ENCODE measurements at regions not wholly inside any gene's neighbourhood (a gene's known extent, or its start where the extent isn't known, plus 50 kb on each side); places are given as distances from the start of the nearest gene placed in this dataset.

- Histone ChIP-seq H3K4me2 (ENCODE audit: insufficient read depth, insufficient read length, low read length) (no peak overlapping the region), H2BK120ac (ENCODE audit: low read depth, low read length, poor library complexity, severe bottlenecking) (no peak overlapping the region), H3K23ac (ENCODE audit: insufficient read length, low read depth, low read length) (no peak overlapping the region), H3K9me3 (ENCODE audit: control insufficient read depth, low read depth, low read length) (no peaks in the 10 kb centered on the region), H4K8ac (replicated peaks; ENCODE audit: insufficient read length, low read depth, low read length) (no peak overlapping the region), H3T11ph (ENCODE audit: low read length) (no peak overlapping the region), H3K23me2 (ENCODE audit: insufficient read length, low read depth, low read length, poor library complexity, severe bottlenecking) (no peaks in the 10 kb centered on the region), H3K56ac (ENCODE audit: insufficient read length, low read depth, low read length) (no peak overlapping the region), H3K27ac (ENCODE audit: insufficient read length, low read depth, low read length) (no peak overlapping the region), H4K20me1 (ENCODE audit: control insufficient read depth, insufficient read depth, insufficient read length) (no peaks in the 10 kb centered on the region), H3K27me3 (ENCODE audit: insufficient read depth, low read length) (no peaks in the 10 kb centered on the region), H3K14ac (ENCODE audit: insufficient read depth, low read length) (no peak overlapping the region; the same call in 1 of the 2 replicates), H3K4ac (ENCODE audit: low read depth, low read length) (no peak overlapping the region), H3K4me1 (ENCODE audit: insufficient read depth, low read length) (no peaks in the 10 kb centered on the region), H3K18ac (ENCODE audit: insufficient read length, low read depth, low read length) (no peak overlapping the region), H2BK15ac (ENCODE audit: low read depth, low read length) (no peak overlapping the region), H3K9ac (ENCODE audit: extremely low read depth, insufficient read length, low read length) (no peak overlapping the region), H3K79me1 (ENCODE audit: insufficient read depth, low read depth, low read length, poor library complexity, severe bottlenecking) (no peaks in the 10 kb centered on the region), H3K79me2 (ENCODE audit: insufficient read depth, low read length) (no peaks in the 10 kb centered on the region), H4K5ac (ENCODE audit: insufficient read length, low read depth, low read length) (no peak overlapping the region), H4K91ac (ENCODE audit: insufficient read length, low read depth, low read length) (no peak overlapping the region), H2AFZ (ENCODE audit: low read length) (no peak overlapping the region), H2BK20ac (ENCODE audit: low read depth, low read length, poor library complexity, severe bottlenecking) (no peak overlapping the region), H2BK12ac (ENCODE audit: insufficient read length, low read depth, low read length) (no peak overlapping the region), H2AK5ac (ENCODE audit: insufficient read length, low read length) (no peak overlapping the region), H2BK5ac (ENCODE audit: insufficient read length, low read length) (no peak overlapping the region)
- Mint-ChIP-seq H3K27me3 (ENCODE audit: low read depth) (peaks cover 39% of the 10 kb centered on the region), H3K9me3 (peaks cover 0 to 2% of the 10 kb centered on the region in 2 experiments; a peak in 1 of 5 replicates), H3K4me3 (no peak overlapping the region), H3K27ac (no peak overlapping the region), H3K4me1 (peaks cover 21 to 22% of the 10 kb centered on the region in 2 experiments), H3K36me3 (ENCODE audit: insufficient read depth in 1 of 3, low read depth in 3 of 3) (no peaks in the 10 kb centered on the region)
- DNase-seq, result no peak
- TF ChIP-seq CTCF (conservative IDR thresholded peaks at IDR 0.05), result no peak
- no CpG with 5 or more reads among the region's 10 CpGs for WGBS (ENCODE audit: extremely low coverage, insufficient read length, low lambda C conversion rate)
Measured at GRCh38 chr10:133022776-133023100, 65.0 kb upstream of the ADGRA1 start.

Measured in H9 (cell line).